IPS DF 4.7 (cell line): ENCODE measurements at regions not wholly inside any gene's neighbourhood (a gene's known extent, or its start where the extent isn't known, plus 50 kb on each side); places are given as distances from the start of the nearest gene placed in this dataset.

ENCODE experiments used
- DNase-seq: peaks from one replicate; pipeline ENCODE4 v3.0.0-alpha.2; 2013; ENCODE audit warnings: low spot score; ENCODE audit errors: extremely low read depth

DNA sequence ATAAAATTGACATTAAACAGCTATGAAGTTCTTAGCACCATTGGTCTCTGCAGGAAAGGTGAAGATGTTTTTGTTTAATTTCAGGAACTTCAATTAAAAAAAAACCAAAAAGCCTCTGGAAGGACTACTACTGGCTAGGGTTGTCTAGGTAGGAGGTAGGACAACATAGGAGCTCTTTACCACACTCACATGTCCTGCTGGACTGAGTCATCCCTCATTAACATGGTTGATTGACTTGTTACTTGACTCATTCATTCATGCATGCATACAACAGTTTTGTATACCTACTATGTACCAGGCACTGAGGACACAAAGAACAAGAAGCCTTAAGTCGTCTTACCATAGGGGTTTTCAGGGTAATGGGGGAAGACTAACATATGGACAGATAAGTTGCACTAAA lies 216.9 kb upstream of the ARHGAP20 start:
- DNase-seq = no peak

GRCh38 chr11:110928391-110928790 lies 216.2 kb upstream of the ARHGAP20 start:
- no peak for DNase-seq

DNA sequence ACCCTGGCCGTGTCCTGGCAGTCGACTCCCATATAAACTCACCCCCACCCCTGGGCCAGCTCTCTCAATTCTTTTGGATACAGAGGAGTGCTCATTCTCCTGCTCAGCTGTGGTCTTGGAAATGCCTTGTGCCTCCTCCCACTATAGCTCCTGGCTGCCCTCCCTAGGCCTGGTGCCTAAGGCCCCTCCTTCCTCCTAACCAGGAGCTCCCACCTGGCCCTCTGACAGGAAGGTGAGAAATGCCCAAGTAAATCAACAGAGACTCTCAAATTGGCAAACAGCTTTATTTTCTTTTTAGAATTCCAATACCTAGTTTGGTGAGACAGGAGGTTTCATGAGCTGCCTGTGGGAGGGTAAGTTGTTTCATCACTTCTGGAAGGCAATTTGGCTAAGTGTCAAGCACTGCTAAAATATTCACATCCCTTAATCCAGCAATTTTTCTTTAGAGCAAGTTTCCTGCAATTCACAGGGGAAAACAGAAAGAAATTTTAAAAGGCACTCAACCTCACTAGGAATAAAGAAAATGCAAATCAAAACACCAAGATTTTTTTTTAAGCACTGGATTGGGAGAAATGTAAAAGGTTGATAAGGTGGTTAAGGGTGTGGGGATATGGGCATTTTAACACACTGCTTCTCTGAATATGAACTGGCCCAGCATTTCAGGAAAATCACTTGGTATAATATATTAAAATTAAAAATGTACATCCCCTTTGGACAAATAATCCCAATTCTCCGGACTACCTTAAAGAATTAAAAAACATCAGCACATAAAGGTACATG lies 209.7 kb upstream of the ARHGAP20 start:
- DNase-seq = no peak

- no peak for DNase-seq
These were observed 207.1 kb upstream of the ARHGAP20 start for GRCh38 chr11:110919241-110919922.

GRCh38 chr11:110918351-110918750 lies 206.1 kb upstream of the ARHGAP20 start:
- no peak for DNase-seq

- DNase-seq = no peak
These were observed 200.2 kb upstream of the ARHGAP20 start for GRCh38 chr11:110912437-110912836.

- no peak for DNase-seq
These were observed 198.1 kb upstream of the ARHGAP20 start for GRCh38 chr11:110910384-110910783.

- no peak for DNase-seq
These were observed 197.1 kb upstream of the ARHGAP20 start for GRCh38 chr11:110909336-110909735.

GRCh38 chr11:110908401-110909105 lies 196.3 kb upstream of the ARHGAP20 start:
- DNase-seq = no peak

DNA sequence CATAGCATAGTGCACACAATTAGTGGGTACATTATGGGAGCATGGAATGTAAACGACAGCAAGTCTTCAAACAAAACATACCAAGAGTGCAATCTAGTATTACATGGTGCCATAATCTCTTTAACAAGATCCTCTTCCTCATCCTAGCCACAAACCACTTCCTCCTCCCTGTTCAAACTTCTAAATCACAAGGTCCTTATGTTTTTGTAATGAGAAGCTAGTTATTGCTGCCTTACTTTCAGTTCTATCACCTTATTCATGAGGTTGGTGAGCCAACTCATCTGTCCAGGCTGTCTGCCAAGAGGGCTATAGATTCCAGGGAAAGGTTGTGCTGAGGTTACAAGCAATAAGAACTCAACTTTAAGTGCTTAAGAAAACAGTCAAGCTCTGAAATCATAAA lies 195.4 kb upstream of the ARHGAP20 start:
- no peak for DNase-seq

DNA sequence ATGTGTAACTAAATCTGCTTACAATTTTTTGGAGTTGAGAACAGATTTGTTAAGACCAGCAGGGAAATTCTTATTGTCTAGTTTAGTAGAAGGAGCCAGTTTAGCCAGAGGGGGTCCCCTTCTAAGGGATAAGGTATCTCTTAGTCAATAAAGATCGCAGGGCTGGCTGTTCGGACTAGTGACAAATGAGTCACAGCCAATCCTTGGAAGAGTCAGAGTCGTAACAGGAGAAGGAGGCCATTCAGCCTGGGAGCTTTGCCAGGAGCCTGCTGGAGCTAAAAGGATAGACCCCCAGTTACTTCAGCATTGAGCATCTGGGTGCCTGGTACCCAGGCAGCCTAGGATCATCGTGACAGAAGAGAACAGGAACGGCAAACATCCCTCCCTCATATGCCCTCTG lies 191.6 kb upstream of the ARHGAP20 start:
- DNase-seq = no peak

DNA sequence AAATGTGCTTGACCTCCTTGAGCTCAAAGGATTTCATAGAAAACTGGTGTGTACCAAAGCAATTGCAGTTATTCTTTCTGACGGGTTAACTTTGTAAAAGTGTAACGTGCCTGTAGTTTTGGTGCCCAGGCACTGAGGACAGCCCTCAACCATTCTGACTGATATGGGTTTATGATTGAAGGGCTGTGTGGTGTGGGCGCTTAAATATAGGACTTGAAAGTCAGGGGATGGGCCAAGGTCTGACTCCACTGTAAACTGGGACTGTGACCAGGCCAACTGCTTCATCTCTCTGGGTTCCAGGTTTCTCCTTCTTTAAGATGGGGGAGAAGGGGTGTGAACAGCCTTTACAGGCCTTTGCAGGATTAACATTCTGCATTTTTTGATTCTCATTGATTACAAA lies 191.1 kb upstream of the ARHGAP20 start:
- no peak for DNase-seq

GRCh38 chr11:110901441-110901840 lies 189.2 kb upstream of the ARHGAP20 start:
- DNase-seq = no peak

GRCh38 chr11:110900426-110900825 lies 188.2 kb upstream of the ARHGAP20 start:
- DNase-seq = no peak

DNA sequence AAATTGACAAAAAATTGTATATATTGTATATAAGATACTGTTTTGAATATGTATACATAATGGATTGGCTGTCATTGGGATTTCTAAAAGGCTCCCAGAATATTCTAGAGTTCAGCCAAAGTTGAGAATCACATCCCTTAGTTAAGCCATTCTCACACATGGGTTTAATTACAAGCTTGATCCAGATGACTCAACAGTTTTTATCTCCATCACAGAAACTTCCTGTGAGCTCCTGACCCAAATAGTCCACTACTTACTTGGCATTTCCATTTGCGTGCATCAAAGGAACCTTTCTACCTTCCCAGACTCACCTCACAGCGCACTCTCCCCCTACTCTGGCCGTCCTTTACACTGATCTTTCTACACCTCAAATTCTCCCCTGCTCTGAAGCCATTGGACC lies 184.8 kb upstream of the ARHGAP20 start:
- DNase-seq = no peak

- DNase-seq = no peak
These were observed 184.1 kb upstream of the ARHGAP20 start for GRCh38 chr11:110896358-110896757.

DNA sequence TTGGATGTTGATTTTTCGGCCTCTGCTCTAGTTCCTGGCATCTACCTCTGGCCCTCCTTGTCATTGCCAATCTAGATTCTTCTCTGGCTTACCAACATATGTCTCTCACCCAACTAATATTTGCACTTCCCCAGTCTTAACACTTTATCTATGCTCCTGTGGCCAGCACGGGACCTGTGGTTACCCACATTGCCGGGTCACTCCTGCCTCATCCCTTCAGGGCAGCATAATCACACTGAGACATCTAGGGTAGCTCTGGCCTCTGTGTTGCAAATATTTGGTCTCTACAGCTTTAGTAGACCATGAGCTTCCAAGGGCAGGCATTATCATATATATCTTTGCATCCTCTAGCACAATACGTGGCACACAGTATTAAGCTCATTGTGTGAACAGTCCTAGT lies 182.0 kb upstream of the ARHGAP20 start:
- DNase-seq = no peak

GRCh38 chr11:110892741-110893285 lies 180.6 kb upstream of the ARHGAP20 start:
- no peak for DNase-seq

DNA sequence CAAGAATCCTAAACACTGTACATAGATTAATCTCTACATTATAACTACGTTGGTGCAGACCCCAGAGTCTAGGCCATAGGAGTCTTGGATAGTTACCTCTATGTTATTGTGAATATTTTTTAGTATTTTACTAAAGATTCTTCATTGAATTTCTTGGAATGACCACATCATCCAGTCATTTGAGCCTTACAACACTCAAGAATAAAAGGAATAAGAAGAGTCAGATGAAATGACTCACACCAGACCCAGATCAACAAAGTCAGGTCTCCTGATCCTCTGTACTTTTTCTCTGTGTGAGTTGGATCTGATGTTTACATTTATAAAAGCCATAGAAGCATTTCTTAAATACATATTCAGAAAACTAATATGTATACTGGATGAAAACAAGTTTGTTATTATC lies 179.2 kb upstream of the ARHGAP20 start:
- no peak for DNase-seq

GRCh38 chr11:110890995-110891394 lies 178.8 kb upstream of the ARHGAP20 start:
- no peak for DNase-seq

DNA sequence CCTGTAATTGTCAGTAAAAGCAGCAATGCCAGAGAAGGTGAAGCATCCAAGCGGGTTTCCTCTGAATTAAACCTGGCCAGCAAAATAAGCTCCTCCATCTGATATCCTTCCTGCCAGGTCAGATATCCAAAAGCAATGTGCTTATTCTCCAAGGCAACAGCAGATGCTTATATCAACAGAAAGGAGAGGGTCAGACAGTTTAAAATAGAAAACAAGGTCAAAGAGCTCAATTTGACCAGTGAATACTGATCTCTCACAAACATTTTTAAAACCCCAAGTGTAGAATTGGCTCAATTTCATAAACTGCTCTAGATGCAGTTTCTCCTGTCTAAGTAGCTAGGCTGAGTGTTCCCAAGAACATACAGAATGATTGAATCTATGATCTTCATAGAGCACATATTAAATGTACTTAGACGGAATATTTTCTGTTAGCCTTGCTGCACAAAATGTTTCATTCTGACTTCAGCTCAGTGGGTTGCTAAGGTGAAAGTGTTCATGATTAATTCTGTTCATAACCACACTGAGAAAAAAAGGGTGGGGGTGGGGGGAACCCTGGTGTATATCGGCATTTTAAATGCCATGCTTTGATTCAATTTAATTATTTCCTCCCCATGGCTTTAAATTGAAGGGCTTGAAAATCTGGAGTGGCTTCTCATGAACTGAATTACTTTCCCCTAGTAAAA lies 174.2 kb upstream of the ARHGAP20 start:
- no peak for DNase-seq

DNA sequence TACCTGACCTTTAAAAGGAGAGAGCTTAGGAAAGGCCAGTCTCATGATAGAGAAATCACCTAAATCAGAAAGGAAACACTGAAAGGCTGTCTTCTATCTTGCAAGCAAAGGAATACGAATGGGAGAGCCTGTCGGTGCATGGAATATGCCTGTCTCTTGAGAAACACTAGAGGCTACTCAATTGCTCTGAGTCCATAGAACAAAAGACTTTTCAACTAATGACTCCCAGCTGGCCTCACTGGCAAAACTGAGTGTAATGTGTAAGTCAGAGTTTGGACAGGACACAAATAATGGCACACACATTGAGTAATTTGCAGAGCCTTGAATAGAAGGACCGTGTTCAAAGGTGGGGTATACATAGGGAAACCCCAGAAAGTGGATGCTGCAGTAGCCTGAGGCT lies 171.0 kb upstream of the ARHGAP20 start:
- no peak for DNase-seq
